NCI-H446 treated with DMSO at 0.1 percent for 48 hours (cell line): ENCODE measurements at regions not wholly inside any gene's neighbourhood (a gene's known extent, or its start where the extent isn't known, plus 50 kb on each side); places are given as distances from the start of the nearest gene placed in this dataset.
"Not testable (repeated sequence)": the region's sequence is repeated elsewhere in the genome, so short reads cannot be mapped to it uniquely, and the experiment has no call there.

ENCODE experiments used
- DNase-seq: peaks from one replicate; lab custom pipeline; 2025; lab: John Stamatoyannopoulos, UW

DNA sequence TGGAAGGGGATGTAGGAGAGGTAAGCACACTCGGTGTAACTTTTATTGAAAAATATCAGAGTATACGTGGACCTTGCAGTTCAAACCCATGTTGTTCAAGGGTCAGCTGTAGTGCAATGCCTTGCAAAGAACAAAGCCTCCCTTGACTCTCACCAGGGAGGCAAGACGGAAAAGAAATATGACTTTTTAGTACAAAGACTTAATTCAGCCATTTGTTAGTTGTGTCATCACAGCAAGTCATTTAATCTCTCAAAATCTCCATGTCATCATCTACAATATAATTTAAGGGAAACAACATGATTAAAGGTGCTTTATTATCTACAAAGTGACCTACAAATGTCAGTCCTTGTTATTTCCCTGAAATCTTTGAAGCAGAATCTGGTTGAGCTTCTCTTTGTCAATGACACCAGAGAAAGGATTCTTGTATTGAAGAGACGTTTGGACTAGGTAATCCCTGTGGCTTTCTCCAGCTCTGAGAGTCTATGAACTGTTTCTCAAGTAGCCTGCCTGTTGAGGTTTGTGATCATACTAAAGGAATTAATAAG is 502.8 kb downstream of the REEP3 start:
- DNase-seq = no peak

DNA sequence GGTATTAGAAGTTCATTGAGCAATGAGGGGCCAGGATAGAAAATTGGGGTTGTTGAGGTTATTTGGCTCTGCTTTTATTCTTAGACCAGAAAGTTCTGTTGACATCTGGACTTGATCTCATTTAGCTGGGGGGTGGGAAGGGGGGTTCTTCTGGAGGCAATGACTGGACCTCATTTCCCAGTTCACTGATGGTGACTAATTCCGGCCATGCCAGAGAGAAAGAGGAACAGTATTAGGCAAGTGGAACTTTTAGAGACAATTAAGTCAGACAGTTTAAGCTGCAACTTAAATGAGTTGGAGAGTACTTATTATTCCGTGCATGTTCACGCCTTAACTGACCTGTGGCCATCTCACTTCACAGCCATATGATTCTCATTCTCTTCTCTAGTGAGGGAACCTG is 512.5 kb downstream of the REEP3 start:
- no peak for DNase-seq

DNA sequence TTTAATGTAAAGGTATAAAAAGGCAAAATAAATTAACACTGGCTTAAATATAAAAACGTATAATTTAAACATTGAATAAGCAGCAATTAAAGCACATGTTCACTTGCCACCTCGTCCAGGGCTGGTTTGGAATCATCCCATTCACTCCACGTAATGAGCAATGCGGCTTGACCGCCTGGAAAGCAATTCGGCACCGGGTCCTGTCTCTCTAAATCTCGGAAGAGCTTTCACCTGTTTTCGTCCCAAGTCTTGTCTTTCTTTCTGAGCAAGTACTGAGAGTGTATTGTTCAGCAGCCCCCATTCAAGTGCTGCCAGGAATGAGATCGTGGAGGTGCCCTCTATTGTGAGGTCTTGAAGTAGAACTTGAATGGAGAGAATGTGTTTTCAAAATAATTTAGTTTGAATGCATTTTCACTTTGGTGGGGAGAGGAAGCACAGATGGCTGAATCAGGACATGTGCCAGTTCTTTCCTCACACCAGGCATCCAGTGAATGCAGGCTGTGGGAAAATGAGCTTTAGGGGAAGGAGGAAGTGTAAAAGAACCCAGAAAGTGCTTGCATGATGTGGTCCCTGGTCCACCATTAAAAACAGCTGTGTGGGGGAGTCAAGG is 515.2 kb downstream of the REEP3 start:
- no peak for DNase-seq

DNA sequence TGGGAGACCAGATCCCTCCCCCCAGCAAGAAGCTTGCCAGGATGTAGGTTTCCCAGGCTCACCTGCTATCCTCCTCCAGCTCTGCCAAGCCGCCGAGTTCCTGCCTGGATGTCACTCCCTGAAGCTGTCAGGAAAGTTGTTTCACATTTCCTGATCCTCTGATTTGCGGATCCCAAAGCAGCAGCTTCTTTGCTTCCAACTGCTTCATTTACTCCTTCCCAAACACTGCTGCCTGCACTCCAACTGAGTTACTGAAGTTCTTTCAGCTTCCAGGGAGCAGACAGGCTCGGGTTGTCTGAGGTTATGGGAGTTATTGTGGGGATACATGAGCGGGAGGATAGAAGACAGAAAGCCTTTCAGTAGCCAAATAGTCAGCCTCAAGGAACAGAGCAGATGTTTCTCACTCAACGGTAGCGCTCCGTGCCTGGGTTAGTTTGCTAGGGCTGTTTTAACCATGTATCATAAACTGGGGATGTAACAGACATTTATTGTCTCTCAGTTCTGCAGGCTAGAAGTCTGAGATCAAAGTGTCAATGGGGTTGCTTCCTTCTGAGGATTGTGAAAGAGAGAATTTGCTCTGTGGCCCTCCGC is 516.0 kb downstream of the REEP3 start:
- DNase-seq = no peak

DNA sequence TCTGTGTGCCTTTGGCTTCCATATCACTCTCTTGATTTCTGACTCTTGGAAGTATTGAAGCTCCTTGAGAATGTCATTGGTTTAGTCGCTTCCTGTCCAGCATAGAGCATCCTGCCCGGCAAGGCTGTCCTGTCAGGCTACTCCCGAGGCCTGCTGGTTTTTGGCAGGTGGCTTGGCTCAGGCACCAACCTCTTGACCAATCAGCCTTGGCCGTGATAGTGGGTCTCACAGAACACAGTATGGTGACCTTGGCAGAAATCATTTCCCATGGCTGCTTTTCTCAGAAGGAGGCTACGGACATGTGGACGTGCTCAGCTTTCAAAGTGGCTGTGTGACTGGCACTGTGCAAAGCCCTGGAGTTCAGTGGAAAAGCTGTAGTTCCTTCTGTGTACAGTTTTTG is 516.9 kb downstream of the REEP3 start:
- no peak for DNase-seq

DNA sequence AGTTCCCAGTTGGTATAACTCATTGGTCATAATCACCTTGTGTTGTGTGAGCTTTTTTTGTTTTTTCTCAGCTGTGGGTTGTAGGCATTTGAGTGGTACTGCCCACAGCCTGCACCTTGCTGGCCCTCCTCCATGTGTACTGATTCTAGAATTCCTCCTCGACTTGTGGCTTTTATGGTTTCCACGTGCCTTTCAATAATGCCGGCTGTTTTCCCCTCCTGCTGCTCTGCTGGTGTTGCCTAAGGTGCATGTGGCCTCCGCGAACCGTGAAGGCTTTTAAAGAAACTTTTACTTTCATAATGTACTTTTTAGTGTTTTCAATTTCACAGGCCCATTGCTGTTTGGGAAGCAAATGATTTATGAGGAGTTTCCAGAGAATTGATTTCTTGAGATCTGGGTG is 518.0 kb downstream of the REEP3 start:
- DNase-seq = no peak

DNA sequence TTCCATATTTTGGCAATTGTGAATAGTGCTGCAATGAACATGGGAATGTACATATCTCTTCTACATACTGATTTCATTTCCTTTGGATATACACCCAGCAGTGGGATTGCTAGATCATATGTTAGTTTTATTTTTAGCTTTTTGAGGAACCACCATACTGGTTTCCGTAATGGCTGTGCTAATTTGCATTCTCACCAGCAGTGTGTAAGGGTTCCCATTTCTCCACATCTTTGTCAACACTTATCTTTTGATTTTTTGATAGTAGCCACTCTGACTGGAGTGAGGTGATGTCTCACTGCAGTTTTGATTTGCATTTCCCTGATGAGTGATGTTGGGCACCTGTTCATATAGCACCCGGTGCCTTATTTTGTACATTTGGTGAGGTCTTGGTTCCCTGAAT is 519.6 kb downstream of the REEP3 start:
- no peak for DNase-seq

DNA sequence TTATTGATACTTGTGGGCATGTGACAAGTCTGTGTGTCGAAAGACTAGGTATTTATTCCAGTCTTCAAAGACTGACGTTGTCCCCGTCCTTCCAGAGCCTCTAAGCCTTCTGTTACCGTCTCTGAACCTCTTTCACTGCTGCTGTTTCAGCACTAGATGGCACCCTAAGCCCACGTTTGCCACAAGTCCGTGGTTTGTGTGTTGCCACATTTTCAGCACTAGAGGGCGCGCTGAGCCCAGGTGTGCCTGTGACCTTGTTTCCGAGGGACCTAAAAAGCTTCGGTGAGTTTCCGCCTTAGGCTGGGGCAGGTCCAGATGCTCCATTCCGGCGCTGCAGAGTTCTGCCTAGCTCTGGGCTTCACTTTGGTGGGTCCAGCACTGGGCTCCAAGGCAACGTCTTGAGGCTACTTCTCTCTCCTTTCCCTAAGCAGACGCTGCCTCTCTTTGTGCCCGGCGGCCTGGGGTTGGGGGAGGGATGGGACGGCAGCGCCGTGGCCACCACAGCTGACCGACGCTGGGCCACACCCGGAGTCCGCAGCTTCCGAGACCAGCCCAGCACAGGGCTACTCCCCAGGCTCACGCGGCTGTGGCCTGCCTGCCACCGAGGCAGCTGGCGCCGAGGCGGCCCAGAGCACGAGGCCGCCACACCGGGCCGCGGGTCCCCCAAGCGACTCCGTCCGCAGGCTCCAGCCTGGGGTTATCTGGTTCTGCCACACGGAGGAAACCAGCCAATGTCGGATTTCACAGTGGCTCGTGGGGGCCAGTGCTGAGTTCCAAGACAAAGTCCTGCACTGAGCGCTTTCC is 520.2 kb downstream of the REEP3 start:
- DNase-seq = no peak

DNA sequence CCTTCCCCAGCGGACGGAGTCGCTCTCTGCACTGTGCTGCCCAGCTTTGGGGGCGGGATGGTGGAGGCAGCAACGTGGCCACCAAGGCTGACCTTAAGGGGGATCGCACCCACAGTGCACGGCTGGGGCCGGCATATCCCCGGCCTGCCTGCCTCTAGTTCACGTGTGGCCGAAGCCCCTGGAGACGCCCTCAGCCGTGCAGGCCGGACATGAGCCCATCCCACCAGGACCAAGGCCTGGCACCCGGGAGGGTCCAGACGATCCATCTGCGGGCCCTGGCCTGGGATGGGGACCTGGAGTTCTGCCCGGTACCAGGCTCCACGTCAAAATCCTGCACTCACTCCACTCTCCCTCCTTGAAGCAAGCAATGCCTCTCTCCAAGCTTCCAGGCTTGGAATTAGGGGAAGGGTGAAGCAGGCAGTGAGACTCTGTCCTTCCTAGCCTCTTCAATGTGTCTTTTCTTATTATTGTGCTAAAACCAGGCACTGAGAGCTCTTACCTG is 520.8 kb downstream of the REEP3 start:
- no peak for DNase-seq

DNA sequence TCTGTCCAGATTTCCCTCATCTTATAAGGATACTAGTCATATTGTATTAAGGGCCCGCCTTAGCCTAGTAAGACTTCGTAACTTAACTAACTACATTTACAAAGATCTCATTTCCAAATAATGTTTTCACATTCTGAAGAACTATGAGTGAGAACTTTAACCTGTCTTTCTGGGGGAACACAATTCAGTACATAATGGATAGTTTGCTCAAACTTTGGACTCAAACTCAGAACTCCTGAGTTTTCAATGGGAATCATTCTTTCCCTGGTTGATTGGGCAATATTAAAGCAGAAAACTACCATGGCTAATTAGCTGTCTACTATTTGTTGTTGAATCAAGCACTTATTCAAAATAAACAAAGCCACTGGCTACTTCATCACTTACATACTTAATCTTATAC is 522.9 kb downstream of the REEP3 start:
- DNase-seq = no peak

DNA sequence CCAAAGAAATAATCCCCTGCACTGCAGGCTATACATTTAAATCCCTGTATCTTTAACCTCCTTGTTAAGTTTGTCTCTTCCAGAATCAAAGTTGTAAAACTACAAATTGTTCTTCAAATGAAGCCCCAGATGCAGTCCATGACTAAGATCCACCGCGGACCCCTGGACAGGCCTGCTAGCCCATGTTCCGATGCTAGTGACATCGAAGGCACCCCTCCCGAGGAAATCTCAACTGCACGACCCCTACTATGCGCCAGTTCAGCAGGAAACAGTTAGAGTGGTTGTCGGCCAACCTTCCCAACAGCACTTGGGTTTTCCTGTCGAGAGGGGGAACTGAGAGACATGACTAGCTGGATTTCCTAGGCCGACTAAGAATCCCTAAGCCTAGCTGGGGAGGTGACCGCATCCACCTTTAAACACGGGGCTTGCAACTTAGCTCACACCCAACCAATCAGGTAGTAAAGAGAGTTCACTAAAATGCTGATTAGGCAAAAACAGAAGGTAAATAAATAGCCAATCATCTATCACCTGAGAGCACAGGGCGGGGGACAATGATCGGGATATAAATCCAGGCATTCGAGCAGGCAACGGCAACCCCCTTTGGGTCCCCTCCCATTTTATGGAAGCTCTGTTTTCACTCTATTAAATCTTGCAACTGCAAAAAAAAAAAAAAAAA is 523.9 kb downstream of the REEP3 start:
- not testable (repeated sequence) for DNase-seq

DNA sequence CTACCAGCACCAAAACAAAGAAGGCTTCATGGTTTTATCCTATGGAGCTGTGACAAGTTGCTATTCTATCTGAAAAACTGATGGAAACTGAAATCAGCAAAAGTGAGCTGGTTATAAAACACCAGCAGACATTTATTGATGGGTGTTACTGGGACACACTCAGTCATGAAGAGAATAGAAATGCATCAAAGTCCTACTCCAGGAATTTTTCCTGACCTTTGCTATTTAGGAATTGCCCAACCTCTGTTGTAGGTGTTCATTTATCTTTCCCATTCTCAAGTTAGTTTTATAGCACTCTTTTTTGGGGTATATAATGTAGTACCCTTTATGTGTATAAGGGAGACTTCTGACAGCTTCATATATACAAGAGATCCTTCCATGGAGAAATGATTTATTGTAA is 533.2 kb downstream of the REEP3 start:
- no peak for DNase-seq

DNA sequence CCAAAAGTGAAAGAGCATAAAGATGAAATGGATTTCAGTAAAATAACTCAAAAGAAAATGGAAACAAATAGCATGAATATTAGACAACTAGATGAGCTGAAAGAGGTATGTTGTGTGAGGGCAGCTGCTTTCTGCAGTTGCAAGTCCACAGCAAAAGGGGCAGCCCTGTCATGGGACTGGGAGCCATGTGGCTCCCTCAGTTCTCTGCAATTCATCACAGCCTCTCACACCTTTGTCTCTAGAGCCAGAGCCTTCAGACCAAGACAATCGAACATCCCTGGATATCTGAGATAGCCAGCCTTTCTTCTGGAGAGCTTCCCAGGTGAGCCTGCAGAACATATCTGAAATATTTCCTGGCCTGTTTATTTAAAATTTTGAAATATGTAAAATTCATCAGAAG is 538.7 kb downstream of the REEP3 start:
- no peak for DNase-seq

DNA sequence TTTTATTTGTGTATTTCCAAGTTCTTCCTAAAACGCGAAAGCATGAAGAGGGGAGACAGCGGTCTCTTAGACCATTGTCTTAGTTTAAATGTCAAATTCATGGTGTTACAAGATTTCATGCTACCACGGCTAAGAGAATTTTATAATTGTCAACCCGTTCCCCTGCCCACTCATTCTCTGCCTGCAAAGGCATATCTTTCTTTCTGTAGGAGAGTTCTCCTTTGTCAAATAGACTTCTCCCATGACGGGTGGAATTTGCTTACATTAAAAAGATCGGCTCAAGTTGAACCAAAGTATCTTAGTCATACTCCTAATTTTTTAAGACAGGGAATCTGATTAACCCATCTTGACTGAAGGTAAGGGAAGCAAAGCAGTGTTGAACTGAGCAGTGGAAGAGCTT is 539.2 kb downstream of the REEP3 start:
- DNase-seq = no peak

DNA sequence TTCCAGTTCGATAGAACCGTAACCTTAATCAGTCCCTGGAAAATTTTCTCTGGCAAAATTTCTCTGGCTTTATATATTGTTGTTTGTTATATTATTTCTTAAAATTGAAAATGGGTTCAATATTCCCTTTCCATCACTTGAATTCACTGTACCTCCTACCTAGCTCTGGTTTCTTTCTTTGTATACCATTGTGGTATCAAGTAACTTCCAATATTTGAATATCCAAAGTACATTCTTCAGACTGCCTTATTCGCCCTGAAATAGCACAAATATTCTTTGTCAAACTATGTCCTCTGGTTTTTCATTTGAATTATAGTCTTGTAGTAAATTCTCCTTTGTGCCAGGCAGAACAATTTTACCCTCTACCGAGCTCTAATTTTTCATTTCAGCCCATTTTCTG is 541.6 kb downstream of the REEP3 start:
- DNase-seq = no peak

DNA sequence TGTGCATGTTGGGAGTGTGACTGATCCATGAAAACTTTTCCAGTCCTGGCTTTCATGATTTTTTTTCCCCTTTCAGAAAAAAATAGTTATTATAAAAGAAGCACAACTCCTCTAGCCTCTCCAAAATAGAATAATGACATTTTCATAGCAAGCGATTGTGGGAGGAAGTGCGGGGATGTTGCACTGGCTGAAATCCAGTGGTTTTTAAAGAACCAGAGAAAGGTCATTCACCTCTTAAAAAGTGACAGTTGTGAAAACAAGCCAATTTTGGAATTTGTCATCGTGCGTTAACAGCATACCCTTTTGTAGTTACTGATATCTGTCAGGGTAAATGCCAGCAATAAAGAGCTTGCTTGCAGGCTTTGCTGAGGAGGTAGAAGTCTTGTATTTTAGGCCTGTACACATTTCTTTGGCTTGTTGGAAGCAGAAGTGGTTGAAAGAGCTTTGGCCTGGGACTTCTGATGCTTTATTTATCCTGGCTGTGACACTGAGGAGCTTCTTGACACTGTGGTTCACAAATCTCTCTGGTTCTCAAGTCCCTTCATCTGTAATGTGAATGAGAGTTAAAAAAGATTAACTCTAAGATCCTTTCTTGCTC is 545.9 kb downstream of the REEP3 start:
- no peak for DNase-seq

DNA sequence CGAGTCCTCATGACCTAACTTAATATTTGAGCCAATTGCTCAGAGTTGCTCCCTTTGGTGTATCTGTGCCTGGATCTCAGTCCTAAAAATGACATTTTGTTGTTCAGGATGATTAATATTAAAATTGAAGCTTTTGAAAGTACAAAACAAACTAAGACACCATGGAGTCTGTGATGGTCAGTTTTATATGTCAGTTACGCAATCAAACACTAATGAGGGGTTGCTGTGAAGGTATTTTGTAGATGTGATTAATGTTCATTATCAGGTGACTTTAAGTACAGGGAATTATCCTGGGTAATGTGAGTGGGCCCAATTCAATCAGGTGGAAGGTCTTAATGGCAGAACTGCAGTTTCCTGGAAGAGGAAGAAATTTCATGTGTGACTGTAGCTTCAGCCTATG is 546.7 kb downstream of the REEP3 start:
- no peak for DNase-seq

DNA sequence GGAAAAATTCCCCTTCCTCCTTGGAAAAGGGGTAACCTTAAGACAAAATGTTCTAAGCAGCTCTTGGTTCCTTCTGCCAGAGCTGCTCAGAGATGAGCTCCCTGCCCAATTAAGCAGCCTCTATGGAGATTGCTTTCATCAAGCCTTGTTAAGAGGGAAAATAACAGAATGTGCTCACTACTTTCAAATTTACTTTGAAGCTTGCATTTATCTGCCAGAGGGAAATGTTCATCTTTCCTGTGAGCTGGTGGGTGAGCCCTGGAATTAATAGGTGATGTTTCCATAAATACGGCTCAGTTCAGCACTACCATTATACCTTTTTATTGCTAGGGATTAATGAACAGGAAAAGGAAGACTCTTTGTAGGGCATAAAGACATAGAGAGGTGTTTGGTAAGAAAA is 549.0 kb downstream of the REEP3 start:
- no peak for DNase-seq

DNA sequence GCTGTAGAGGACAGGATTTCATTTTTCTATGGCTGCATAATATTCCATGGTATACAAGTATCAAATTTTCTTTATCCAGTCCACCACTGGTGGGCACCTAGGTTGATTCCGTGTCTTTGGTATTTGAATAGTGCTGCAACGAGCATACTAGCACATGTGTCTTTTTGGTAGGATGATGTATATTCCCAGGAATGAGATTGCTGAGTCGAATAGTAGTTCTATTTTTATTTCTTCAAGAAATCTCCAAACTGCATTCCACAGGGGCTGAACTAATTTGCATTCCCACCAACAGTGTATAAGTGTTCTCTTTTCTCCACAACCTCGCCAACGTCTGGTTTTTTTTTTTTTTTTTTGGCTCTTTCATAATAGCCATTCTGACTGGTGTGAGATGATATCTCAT is 550.0 kb downstream of the REEP3 start:
- no peak for DNase-seq

DNA sequence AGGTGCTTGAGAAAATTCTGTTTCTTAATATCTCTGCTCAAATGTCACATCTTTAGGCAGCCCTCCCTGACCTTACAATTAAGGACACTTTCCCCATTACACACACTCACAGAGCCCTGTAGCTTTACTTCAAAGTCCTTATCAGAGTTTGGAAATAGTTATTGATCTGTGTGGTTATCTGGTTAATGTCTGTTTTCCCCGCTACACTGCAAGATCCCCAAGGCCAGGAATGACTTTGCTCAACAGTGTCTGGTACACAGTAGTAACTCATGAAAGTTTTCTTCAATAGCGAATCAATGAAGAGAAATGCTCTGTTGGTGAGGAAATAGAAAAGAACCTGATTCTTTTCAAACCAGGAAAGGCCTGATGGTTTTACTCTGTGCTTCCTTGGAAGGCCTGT is 554.4 kb downstream of the REEP3 start:
- DNase-seq = no peak

DNA sequence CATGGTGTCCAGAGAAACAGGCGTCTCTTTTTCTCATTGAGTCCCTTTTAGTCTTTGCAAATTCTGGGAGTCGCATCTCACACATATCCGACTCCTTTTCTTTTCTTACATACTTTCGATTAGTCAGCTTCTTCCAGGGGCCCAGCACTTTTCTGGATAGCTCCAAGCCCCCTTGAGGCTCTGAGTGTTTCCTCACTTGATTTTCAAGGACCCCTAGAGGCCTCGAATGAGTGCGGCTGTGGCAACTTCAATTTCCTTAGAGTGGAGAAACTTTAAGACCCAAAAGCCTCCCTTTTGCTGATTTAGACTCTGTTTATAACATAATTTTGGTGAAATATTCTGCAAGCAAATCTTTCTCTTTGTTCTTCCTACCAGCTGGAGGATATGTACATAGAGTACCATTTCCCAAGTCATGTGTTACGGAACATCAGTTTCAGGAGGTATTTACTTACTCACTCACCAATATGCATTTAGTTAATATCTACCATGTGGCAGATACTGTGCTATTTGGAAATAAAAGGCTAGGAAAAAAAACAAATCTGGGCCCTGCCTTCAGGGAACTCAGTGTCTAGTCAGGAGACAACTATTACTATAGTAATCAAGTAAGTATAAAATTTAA is 555.2 kb downstream of the REEP3 start:
- no peak for DNase-seq

DNA sequence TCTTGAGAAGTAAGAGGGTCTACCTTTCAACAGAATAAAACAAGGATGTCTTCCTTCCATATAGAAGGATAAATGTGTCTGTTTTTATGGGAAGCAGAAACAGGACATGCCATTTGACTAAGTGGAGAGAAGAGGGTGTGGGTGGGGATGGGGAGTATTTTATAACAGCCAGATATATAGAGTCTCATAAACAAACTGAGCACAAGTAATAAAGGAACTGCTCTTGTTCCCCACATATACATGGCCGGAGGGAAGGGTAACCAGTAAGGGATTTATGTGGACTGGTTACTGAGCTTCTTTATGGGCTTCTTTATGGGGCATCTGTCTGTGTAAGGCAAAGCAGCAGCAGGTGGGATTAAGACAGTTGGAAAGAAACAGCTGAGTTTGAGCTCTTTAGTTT is 558.1 kb downstream of the REEP3 start:
- DNase-seq = no peak
